ENCODE measurements at regions not wholly inside any gene's neighbourhood (a gene's known extent, or its start where the extent isn't known, plus 50 kb on each side); places are given as distances from the start of the nearest gene placed in this dataset.

- ChIA-PET POLR2A (no interaction called here), CTCF (no interaction called here)
- no peaks in the 10 kb centered on the region for H3K27me3 ChIP-seq (ENCODE audit: control insufficient read depth, insufficient read depth, low read length)
- peaks cover 3% of the 10 kb centered on the region; the same call in 1 of the 2 replicates for H3K9me3 ChIP-seq (ENCODE audit: control insufficient read depth, insufficient read depth, low read length)
- H3K27ac ChIP-seq (ENCODE audit: low read depth, low read length), result no peak overlapping the region
- TF ChIP-seq, protein P1, sequence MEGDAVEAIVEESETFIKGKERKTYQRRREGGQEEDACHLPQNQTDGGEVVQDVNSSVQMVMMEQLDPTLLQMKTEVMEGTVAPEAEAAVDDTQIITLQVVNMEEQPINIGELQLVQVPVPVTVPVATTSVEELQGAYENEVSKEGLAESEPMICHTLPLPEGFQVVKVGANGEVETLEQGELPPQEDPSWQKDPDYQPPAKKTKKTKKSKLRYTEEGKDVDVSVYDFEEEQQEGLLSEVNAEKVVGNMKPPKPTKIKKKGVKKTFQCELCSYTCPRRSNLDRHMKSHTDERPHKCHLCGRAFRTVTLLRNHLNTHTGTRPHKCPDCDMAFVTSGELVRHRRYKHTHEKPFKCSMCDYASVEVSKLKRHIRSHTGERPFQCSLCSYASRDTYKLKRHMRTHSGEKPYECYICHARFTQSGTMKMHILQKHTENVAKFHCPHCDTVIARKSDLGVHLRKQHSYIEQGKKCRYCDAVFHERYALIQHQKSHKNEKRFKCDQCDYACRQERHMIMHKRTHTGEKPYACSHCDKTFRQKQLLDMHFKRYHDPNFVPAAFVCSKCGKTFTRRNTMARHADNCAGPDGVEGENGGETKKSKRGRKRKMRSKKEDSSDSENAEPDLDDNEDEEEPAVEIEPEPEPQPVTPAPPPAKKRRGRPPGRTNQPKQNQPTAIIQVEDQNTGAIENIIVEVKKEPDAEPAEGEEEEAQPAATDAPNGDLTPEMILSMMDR (IDR thresholded peaks at IDR 0.05; ENCODE audit: low read depth, low read length), result no peak
- DNase-seq (ENCODE audit: low read depth, low spot score), result no peak
- H3K4me3 ChIP-seq (ENCODE audit: low read depth, low read length), result no peak overlapping the region
Observed at GRCh38 chr2:71905205-71905604, 242.5 kb downstream of the CYP26B1 start.

DNA sequence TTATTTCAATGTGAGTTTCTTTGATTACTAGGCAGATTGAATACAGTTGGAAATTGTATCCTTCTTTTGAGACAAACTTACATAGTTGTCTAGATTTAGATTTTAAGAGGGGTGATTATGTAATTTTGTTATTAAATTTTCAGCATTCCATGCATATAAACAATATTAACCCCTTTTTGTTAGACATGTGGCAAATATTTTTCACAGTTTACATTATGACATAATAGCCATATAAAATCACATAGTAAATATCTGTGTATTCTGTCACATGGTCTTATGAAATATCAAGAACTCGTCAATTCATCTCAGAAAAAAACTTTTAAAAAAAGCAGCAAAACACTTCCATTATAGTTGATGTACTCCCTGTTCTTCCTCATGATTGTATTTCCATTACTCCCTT is 243.8 kb downstream of the CYP26B1 start:
- no peak overlapping the region for H3K4me3 ChIP-seq (ENCODE audit: low read depth, low read length)
- no peak for DNase-seq (ENCODE audit: low read depth, low spot score)
- peaks cover 3% of the 10 kb centered on the region for H3K27me3 ChIP-seq (ENCODE audit: control insufficient read depth, insufficient read depth, low read length)
- ChIA-PET CTCF (interaction anchor here (0.6 kb wide), 1 partner anchor 21 kb away, joined by 3 read pairs; no protein-coding TSS in a partner anchor), POLR2A (no interaction called here)
- peaks cover 2% of the 10 kb centered on the region; the same call in 1 of the 2 replicates for H3K9me3 ChIP-seq (ENCODE audit: control insufficient read depth, insufficient read depth, low read length)
- H3K27ac ChIP-seq (ENCODE audit: low read depth, low read length), result no peak overlapping the region
- TF ChIP-seq, protein P1 (IDR thresholded peaks at IDR 0.05; ENCODE audit: low read depth, low read length), result no peak

GRCh38 chr2:71901466-71901865 is 246.2 kb downstream of the CYP26B1 start:
- Histone ChIP-seq H3K27me3 (ENCODE audit: control insufficient read depth, insufficient read depth, low read length) (peaks cover 10% of the 10 kb centered on the region), H3K9me3 (ENCODE audit: control insufficient read depth, insufficient read depth, low read length) (no peaks in the 10 kb centered on the region), H3K4me3 (ENCODE audit: low read depth, low read length) (no peak overlapping the region), H3K27ac (ENCODE audit: low read depth, low read length) (no peak overlapping the region)
- TF ChIP-seq, protein P1 (IDR thresholded peaks at IDR 0.05; ENCODE audit: low read depth, low read length), result no peak
- ChIA-PET POLR2A (no interaction called here), CTCF (interaction anchor here (1.1 kb wide), 1 partner anchor 102 kb away, joined by 5 read pairs; no protein-coding TSS in a partner anchor)
- DNase-seq (ENCODE audit: low read depth, low spot score), result no peak

DNA sequence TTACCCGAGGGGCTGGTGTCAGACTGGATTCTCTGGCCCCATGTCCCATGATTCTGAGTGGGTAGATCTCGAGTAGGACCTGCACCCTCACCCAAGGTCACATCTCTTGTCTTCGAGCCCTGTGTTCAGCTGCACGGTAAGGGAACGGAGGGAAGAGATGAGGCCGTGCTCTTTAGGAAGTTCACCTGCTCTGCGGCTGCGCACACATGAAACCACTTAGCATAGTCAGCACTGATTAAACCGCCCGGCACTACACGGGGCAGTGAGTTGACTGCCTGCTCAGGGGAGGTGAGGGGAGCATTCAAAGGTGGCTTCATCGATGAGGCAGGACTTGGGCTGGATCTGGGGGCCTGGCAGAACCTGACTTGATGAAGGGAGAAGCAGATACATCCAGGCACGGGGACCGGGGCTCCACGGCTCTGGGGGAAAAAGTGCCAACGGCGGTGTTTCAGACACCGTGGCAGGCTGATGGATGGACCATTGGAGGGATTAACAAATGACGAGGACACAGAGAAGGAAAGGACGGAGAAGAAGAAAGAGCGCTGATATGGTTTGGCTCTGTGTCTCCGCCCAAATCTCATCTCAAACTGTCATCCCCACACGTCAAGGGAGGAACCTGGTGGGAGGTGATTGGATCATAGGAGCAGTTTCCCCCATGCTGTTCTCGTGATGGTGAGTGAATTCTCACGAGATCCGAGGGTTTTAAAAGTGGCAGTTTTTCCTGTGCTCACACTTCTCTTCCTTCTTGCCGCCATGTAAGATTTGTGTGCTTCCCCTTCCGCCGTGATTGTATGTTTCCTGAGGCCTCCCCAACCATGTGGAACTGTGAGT is 248.6 kb downstream of the CYP26B1 start:
- Histone ChIP-seq H3K27me3 (ENCODE audit: control insufficient read depth, insufficient read depth, low read length) (peaks cover 19% of the 10 kb centered on the region), H3K4me3 (ENCODE audit: low read depth, low read length) (no peak overlapping the region), H3K9me3 (ENCODE audit: control insufficient read depth, insufficient read depth, low read length) (no peaks in the 10 kb centered on the region), H3K27ac (ENCODE audit: low read depth, low read length) (no peak overlapping the region)
- ChIA-PET CTCF (no interaction called here), POLR2A (no interaction called here)
- no peak for DNase-seq (ENCODE audit: low read depth, low spot score)
- TF ChIP-seq, protein P1 (IDR thresholded peaks at IDR 0.05; ENCODE audit: low read depth, low read length), result no peak

GRCh38 chr2:71898375-71898774 is 249.3 kb downstream of the CYP26B1 start:
- no peak overlapping the region for H3K4me3 ChIP-seq (ENCODE audit: low read depth, low read length)
- ChIA-PET CTCF (interaction anchor here (0.8 kb wide), 1 partner anchor 26 kb away, joined by 5 read pairs; no protein-coding TSS in a partner anchor), POLR2A (no interaction called here)
- TF ChIP-seq, protein P1 (IDR thresholded peaks at IDR 0.05; ENCODE audit: low read depth, low read length), result no peak
- H3K27me3 ChIP-seq (ENCODE audit: control insufficient read depth, insufficient read depth, low read length), result peaks cover 22% of the 10 kb centered on the region
- H3K9me3 ChIP-seq (ENCODE audit: control insufficient read depth, insufficient read depth, low read length), result peaks cover under 1% of the 10 kb centered on the region
- no peak overlapping the region for H3K27ac ChIP-seq (ENCODE audit: low read depth, low read length)
- DNase-seq (ENCODE audit: low read depth, low spot score), result no peak
